GM18868 (cell line): ENCODE measurements at regions not wholly inside any gene's neighbourhood (a gene's known extent, or its start where the extent isn't known, plus 50 kb on each side); places are given as distances from the start of the nearest gene placed in this dataset.

Source experiments
- ATAC-seq: cut with Tn5 transposase; IDR thresholded peaks from one replicate; pipeline ENCODE4 v1.9.1; 2021; ENCODE audit warnings: mild to moderate bottlenecking, moderate library complexity; ENCODE audit not compliant: unreplicated experiment

DNA sequence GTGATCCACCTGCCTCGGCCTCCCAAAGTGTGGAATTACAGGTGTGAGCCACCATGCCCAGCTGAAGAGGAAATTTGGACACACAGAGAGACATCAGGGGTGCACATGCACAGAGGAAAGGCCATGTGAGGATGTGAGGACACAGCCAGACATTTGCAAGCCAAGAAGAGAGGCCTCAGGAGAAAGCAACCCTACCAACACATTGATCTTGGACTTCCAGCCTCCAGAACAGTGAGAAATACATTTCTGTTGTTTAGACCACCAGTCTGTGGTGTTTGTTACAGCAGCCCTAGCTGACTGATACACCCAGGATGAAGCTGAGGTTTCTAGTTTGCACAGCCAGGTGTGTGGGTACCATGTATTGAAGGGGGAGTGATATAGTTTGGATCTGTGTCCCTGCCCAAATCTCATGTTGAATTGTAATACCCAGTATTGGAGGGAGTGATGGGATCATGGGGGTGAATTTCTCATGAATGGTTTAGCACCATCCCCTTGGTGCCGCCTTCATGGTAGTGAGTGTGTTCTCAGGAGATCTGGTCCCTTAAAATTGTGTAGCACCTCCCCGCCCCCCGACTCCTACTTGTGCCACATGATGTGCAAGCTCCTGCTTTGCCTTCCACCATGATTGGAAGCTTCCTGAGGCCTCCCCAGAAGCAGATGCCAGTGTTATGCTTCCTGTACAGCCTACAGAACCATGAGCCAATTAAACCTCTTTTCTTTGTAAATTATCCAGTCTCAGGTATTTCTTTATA, 64.7 kb upstream of the DUSP5 start:
- ATAC-seq = no peak

DNA sequence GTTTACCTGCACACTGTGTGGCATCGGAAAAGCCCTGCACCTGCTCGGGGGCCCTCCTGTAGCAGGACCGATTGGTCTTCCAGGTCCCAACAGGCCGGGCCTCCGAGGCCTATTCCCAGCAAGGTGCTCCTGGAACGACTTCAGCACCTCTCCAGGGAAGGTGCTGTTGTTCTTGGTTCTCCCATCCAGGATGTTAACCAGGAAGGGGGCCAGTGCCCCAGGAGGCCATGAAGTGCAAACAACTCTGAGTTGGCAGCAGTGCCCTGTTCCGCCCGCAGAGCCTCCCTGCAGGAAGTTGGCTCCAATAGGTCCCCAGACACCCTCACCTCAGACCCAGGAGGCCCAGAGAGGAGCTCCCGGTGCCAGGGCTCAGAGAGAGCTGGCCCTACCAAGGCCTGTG, 64.0 kb upstream of the DUSP5 start:
- ATAC-seq = no peak

DNA sequence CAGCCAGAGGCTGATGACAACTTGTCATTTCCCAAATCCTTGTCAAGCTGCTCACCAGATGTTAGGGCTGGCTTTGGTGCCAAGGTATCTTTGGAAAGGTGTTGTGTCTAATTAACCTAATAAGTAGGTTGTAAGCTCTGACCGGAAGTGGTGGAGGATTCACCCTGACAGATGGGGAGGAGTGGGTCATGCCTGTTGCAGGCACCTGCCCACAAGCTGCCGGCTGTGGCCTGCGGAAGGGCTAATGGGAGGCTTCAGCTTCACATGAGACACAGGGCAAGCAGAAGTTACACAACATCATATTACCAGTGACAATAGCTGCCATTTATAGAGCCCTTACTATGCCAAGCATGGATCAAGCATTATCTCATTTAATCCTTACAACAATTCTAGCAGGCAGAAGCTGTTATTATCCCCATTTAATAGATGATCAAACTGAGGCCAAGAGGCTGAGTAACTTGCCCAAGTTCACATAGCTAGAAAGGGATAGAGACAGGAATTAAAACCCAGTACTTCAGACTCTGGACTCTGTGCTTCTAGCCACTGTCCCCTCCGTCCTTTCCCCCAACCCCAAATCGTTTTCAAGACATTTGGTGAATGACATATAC, 63.1 kb upstream of the DUSP5 start:
- ATAC-seq = no peak

DNA sequence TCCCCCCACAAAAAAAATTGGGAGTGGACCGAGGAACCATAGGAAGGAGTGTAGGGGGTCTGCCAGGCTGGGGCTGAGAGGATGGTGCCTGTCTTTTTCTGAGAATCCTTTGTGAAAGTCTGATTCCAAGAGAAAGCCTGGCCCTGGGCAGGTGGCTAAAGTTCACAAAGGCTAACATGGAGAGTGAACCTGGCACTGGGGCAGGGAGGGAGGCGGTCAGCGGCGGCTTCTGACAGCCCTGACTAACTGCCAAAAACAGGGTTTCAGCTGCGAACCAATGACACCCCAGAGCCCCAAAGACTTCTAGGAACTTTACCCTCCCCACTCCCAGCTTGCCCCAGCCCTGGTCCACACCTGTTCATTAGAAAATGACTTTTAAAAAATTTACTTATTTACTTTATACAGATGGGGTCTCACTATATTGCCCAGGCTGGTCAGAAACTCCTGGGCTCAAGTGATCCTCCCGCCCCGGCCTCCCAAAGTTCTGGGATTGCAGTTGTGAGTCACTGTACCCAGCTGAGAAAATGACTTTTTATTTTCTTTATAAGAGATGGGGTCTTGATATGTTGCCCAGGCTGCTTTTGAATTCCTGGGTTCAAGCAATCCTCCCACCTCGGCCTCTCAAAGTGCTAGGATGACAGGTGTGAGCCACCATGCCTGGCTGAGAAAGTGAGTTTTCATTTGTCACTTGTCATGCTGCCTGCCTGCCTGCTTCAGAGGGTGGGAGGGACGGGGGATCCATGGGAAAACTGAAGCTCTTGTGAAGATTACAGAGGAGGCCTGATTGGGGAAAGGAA, 61.0 kb upstream of the DUSP5 start:
- no peak for ATAC-seq

DNA sequence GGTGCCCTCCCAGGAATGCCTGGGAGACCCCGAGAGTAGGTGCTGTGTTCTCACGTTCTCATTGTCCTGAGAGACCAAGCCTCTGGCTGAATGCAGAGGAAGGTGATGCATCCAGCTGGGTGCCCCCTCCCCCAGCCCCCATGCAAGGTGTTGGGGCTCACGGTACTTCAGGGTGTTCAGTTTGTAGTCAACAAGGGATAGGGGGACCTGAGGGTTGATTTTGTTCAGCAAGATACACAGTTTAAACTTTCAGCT, 60.4 kb upstream of the DUSP5 start:
- ATAC-seq = no peak

DNA sequence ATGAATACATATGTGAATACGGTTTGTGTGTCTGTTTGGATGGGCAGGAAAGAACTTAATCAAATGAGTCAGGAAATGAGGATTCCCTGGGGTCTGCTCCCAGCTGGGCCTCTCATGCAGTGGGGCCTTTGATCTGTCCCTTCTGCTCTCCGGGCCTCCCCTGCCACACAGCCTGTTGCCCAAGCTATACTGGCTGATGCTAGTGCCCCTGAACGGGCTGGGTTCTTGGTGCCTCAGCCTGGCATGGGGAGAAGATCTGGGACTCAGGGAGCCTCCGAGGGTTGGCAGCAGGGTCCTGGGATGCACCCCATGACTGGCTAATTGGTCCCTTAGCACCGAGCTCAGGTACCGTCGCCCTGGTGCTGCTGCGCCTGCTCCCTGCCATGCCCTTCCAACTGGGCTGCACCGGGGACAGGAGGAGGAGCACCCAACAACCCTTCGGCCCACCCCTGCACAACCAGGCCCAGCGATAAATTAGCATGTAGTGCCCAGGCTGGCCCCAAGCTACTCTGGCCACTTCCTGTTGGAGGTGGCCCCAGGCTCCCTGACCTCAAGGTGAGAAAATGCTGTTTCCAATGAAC, 59.9 kb upstream of the DUSP5 start:
- no peak for ATAC-seq

DNA sequence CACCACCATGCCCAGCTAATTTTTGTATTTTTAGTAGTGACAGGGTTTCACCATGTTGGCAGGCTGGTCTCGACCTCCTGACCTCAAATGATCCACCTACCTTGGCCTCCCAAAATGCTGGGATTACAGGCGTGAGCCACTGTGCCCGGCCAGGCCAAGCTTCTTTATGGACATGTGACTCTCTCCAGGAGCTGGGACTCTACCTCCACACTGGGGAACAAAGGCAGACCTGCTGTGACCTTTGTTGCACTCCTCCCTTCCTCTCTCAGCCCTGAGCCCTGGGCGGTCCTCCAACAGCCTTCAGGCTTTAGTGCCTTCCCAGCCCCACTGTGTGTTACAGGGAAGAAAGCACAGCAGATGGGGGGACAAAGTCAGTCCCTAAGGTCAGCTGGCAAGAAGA, 55.0 kb upstream of the DUSP5 start:
- no peak for ATAC-seq

DNA sequence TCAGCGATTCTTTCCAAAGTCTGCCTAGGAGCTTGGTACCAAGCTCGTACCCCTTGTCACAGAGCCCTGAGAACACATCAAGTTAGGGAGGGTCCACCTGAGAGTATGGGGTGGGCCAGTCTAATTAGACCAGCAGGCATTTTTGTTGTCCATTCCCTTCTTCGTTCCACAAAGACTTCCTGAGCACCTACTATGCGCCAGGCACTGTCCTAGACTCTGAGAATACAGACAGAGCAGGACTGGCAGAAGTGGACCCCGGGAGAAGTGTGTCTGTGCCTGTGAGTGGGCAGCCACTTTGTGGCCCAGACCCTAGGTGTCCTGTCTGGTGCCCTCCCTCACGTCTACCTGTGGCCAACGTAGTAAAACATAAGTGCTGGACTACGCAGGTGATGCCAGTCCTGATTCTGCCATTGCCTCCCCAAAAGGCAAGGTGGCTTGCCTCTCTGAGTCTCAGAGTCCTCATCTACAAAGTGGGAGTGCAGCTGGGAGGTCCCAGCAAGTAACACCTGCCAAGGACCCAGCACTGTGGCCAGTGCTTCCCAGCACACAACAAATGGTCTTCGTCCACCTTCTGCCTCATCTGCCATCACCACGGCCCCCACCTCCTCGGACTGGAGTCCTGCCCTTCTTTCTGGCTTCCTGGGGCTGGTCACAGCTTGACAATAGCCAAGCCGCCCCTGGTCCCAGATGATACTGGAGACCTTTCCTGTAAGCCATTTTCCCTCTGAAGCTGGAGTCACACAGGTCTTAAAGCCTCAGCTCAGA, 54.3 kb upstream of the DUSP5 start:
- ATAC-seq = no peak

DNA sequence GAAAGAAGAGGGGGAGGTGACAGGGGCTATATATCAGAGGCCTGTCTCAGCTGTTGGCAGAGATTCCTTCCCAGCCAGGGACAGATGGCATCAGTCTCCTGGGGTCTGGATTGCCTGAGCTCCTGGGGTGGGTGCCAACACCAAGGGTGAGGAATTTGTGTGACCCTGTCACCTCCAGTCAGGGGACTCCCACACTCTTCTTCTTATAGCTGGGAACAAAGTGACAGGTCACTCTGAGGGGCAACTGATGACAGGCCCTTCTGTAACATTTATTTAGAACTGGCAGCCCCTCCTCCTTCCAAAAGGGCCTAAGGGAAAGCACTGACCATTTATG, 53.7 kb upstream of the DUSP5 start:
- no peak for ATAC-seq

DNA sequence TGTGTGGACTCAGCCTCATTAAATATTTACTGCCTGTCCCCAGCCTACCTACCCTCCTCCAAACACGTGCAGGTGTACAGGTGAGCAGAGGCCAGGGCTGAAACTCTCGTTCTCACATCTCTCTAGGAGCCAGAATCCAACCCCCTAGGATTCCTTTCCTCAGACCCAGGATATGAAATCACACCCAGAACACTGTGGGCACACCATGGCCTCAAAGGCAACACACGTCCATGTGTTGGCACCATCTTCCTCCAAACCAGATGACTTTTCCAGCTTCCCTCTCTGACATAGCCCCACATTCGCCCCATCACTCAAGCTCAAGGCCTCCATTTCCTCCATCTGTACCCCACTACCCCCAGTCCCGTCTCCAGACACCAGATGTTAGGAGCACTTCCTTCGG, 51.8 kb upstream of the DUSP5 start:
- ATAC-seq = no peak

DNA sequence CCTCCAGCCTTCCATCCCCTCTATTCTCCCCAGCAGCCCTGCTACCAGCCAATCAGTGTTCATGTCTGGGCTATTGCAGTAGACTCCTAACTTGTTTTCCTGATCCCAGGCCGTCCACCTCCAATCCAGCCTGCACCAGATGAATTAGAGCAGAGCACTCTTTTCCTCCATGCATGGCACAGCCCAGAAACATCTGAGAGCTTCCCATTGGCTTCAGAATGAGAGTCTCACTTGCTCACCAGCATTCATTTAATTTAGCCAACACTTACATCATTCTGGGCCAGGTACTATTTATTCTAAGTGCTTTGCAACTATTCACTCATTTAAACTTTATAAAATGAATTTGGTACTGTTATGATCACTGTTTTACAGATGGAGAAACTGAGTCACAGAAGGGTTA, 51.4 kb upstream of the DUSP5 start:
- ATAC-seq = no peak

DNA sequence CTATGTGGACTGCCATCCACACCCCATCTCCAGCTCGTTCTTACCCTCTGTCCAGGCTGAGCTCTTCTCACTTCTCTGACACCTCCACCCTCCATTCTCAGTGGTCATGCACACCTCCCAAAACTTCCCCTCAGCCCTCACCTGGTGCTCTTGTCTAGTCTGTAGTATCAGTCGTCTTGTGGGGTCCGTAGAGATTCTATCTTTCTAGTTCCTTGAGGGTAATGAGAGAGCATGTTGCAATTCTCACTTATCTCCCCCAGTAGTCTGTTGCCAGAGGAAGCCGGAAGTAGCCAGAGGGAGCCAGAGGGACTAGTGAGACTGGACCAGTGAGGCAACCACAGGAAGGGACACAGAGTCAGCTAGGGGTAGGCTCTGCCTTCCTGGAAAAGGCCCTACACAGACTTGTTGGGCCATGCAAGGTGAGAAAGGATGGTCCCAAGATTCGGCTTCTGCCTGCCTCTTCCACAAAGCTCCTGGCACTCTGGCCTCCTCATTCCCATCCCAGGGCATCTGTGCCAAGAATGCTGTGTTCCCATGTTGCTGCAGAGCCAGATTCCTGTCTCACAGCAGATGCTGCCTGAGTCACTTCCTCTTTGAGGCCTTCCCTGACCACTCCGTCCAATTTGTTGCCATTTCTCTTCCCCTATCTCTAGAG, 50.6 kb upstream of the DUSP5 start:
- no peak for ATAC-seq

DNA sequence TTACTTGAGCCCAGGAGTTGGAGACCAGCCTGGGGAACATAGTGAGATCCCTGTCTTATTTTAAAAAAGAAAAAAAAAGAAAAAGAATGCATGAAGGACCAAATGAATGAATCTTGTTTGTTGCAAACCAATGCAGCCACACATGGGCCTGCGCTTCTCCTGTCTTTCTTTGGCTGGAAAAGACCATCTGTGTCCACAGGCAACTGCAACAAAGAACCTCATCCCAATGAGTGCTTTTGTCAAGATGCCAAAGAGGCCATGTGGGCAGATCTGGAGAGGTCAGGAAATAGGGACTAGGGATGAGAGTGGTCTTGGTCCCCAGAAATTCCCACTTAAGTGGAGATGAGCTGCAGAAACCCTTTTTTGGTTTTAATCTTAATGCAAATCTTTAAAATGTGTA, 49.8 kb upstream of the DUSP5 start:
- ATAC-seq = no peak
